ENCODE measurements at regions not wholly inside any gene's neighbourhood (a gene's known extent, or its start where the extent isn't known, plus 50 kb on each side); places are given as distances from the start of the nearest gene placed in this dataset.

GRCh38 chr9:1311462-1312042 is 261.4 kb downstream of the DMRT2 start:
- DNase-seq (ENCODE audit: extremely low spot score, insufficient read length, low read depth) (no peak), FAIRE-seq (no peak)

DNA sequence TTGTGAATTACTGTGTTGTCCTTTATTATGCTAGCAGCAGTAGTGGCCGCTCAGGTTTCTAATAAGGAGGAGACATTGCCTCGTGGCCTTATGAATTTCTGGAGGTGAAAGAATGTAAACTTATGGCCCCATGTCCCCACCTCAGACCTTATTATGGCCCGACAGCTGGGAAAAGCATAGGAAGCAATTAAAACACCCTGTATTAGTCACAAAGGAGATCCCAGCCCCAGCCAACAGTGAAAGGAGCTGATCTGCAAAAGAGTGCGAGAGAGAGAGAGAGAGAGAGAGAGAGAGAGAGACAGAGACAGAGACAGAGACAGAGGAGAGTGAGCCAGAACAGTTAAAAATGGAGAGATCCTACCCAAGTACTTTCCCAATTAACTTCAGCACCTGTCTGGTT is 269.3 kb downstream of the DMRT2 start:
- DNase-seq (ENCODE audit: extremely low spot score, insufficient read length, low read depth) = no peak
- FAIRE-seq = no peak

DNA sequence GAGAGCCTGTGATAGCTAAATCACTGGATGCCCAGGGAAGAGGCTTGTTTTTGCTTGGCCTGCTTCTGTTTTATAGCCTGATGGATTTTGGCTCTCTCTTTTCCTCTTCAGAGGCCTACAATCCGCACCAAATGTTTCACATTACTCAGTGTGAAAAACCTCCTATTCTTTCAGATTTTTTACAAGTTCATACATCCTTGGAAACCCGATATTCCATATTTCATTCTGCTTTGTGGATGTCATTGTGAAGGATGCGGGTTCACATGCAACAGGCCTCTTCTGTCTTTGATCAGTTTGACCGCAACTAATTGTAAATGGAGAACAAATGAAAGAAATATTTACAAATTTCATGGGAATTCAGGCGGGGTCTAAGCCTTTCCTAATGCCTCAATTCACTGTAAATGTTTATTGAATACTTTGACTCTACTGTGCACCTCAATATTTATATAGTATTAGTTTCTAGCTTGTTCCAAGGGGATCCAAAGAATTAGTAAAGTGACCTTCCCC is 269.9 kb downstream of the DMRT2 start:
- no peak for DNase-seq (ENCODE audit: extremely low spot score, insufficient read length, low read depth)
- no peak for FAIRE-seq

- FAIRE-seq (no peak), DNase-seq (ENCODE audit: extremely low spot score, insufficient read length, low read depth) (no peak)
These were observed 270.5 kb downstream of the DMRT2 start for GRCh38 chr9:1320607-1321195.

DNA sequence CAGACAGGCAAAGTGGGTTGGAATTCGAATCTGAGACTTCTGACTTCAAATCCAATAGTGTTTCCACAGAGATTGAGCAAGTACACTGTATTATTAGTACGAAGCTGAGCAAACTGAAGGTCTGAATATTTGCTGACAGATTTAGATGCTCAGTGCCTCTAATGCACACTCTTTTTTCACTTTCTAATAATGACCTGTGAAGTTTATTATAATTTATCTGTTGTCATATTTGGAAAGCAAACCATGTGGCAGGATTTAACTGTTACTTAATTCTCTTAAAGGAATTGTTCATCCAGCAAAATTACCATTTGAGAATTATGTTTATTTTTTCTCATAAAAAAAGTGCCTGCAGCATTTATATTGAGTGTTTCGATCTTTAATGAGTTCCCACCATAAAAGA is 277.3 kb downstream of the DMRT2 start:
- DNase-seq (ENCODE audit: extremely low spot score, insufficient read length, low read depth) (no peak), FAIRE-seq (no peak)

- FAIRE-seq (no peak), DNase-seq (ENCODE audit: extremely low spot score, insufficient read length, low read depth) (no peak)
These were observed 278.2 kb downstream of the DMRT2 start for GRCh38 chr9:1328341-1328740.

DNA sequence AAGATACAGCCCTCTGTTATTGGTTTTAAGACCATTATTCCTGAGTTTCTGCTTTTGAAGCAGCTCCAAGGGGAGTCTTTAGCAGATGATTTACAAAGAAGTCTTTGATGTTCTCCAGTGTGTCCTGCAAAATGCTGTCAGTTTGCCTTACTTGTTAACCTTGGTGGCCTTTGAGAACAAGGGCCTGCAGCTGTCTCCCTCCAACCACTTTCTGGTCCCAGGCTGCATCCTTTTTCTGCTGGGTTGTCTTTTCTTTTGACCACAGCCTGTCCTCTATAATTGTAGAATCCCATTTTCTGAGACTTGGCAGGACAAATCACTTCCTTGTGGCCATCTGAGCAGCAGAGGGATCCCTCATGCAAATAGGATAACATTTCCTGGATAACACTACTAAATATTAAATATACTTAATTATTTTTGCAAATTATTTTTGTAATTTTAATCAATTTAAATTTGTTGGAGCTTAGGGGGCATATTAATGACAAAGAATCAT is 281.4 kb downstream of the DMRT2 start:
- FAIRE-seq (no peak), DNase-seq (ENCODE audit: extremely low spot score, insufficient read length, low read depth) (no peak)

DNA sequence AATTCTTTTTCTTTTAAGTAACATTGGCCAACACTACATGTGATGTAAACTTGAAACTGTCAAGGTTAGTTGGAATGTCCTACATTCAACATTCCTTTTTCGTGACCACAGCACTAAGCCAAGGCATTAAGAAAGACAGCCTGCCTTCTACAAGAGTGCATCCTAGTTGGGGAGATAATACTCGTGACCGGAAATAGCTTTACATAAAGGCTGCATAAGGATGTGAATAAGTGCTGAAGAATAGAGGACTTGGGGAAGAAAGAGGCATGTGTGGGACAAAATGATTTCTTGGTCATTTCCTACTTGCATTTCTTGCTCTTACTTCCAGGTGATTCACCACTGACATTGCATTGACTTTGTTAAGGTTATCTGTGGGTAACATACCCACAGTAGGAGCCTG is 282.0 kb downstream of the DMRT2 start:
- no peak for FAIRE-seq
- no peak for DNase-seq (ENCODE audit: extremely low spot score, insufficient read length, low read depth)

DNA sequence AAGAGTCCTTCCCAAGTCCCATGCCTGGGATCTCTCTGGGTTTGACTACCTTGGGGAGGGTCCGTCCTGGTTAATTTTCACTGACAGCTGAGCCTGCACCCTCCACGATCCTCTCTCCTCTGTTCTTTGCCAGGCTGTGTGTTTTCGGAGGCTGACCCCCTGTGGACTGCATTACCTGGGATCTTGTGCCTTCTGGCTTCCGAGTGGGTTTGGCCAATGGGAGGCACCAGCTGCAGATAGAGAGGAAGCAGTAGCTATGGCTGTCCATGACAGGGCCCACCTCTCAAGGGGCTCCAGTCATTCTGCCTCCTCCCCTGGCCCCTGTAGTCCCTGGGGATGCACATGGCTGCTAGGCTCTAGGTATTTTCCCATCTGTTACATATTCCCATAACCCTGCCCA is 285.0 kb downstream of the DMRT2 start:
- DNase-seq (ENCODE audit: extremely low spot score, insufficient read length, low read depth) (no peak), FAIRE-seq (no peak)

DNA sequence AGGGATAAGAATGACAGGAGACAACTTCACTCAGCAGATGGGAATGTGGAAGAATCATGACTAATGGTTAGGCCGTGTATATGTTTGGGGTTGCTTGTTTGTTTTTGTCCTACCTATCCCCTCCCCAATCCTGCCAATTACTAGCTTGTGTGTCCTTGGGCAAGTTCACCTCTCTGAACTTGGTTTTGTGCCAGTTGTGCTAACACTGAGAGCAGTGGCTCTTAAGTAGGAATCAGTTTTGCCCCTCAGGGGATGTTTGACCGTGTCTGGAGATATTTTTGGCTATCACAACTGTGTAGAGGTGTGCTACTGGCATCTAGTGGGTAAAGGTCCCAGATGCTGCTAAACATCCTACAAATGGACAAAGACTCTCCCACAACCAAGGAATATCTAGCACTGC is 287.0 kb downstream of the DMRT2 start:
- DNase-seq (ENCODE audit: extremely low spot score, insufficient read length, low read depth) (no peak), FAIRE-seq (no peak)

- FAIRE-seq = no peak
These were observed 290.2 kb downstream of the DMRT2 start for GRCh38 chr9:1340390-1340789.

DNA sequence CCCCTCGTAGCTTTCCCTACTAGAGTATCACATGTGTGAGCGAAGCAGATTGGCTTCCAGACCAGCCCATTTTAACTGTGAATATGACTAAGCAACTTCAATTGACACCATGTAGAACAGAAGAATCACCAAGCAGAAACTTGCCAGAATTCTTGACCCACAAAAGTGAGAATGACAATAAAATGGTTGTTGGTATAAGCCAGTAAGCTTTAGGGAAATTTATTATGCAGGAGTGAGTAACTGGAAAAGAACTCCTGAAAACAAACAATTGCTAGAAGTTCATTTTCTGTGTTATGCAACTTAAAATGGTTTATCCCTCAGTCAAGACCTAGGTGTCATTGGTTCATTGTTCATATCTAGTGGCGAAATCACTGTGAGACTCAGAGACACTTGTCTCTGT is 303.1 kb downstream of the DMRT2 start:
- no peak for DNase-seq (ENCODE audit: extremely low spot score, insufficient read length, low read depth)
- FAIRE-seq = no peak

More at GRCh38 chr9:1340390-1340789, 290.2 kb downstream of the DMRT2 start:
- DNase-seq (ENCODE audit: extremely low spot score, insufficient read length, low read depth) = no peak

GRCh38 chr9:1354086-1354485 is 303.9 kb downstream of the DMRT2 start:
- no peak for FAIRE-seq
- no peak for DNase-seq (ENCODE audit: extremely low spot score, insufficient read length, low read depth)

DNA sequence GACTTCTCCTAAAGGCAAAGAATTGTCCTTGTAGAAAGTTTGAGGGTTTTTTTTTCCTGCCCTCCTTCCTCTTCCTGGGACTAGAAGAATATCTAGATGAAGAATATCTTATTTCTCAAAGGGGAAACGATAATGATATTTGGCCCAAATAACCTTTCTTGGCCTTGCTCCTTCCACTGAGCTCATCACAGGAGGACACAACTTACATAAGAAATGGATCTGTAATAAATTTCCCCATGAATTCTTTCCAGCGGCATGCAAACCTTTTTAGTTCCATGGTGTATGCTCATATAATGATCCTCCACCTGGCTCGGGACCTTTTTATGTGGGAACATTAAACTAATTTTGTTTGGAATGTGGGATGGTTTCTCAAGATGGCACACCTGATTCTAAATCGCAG is 304.4 kb downstream of the DMRT2 start:
- FAIRE-seq (no peak), DNase-seq (ENCODE audit: extremely low spot score, insufficient read length, low read depth) (no peak)

GRCh38 chr9:1355656-1356055 is 305.5 kb downstream of the DMRT2 start:
- no peak for FAIRE-seq
- no peak for DNase-seq (ENCODE audit: extremely low spot score, insufficient read length, low read depth)

GRCh38 chr9:1362845-1363244 is 312.7 kb downstream of the DMRT2 start:
- FAIRE-seq = no peak
- DNase-seq (ENCODE audit: extremely low spot score, insufficient read length, low read depth) = no peak

DNA sequence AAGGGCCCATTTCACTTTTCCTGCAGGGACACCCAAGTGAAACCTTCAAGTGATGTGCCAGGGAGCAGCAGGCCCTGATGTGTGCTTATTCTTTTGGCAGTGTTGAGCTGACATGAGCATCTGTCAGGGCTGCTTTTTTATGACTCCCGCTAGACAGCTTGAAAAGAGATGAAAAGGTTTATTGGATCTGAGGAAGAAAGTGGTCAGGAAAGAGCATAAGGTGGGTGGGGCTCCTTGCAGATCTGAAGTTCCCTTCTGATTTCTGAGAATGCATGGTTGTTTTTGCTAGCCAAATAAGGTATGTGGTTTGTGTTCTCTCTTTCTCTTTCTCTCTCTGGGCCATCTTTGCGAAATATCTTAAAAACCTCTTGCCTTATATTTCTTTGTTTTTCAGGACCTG is 316.1 kb downstream of the DMRT2 start:
- FAIRE-seq (no peak), DNase-seq (ENCODE audit: extremely low spot score, insufficient read length, low read depth) (no peak)

- FAIRE-seq (no peak), DNase-seq (ENCODE audit: extremely low spot score, insufficient read length, low read depth) (no peak)
These were observed 319.1 kb downstream of the DMRT2 start for GRCh38 chr9:1369297-1369696.

GRCh38 chr9:1373445-1373844 is 323.3 kb downstream of the DMRT2 start:
- DNase-seq (ENCODE audit: extremely low spot score, insufficient read length, low read depth) (no peak), FAIRE-seq (no peak)

GRCh38 chr9:1383899-1384455 is 333.8 kb downstream of the DMRT2 start:
- no peak for DNase-seq (ENCODE audit: extremely low spot score, insufficient read length, low read depth)
- FAIRE-seq = no peak

DNA sequence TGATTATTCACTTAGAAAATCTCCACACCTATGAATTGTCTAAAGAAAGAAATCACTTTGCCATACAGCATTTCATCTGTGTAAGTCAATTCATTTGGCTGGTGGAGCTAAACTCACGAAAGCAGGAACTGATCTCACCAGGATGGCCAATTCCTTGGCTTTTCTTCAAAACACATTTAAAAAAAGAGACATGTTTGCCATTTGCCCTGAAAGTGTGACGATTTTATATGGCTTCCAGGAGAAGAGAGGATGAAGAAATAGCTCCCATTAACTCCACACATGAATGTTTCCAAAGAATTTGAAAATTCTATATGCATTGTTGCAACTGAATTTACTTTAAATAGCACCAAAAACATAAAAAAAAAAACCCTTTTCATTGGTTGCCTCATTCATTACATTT is 334.7 kb downstream of the DMRT2 start:
- no peak for FAIRE-seq
- no peak for DNase-seq (ENCODE audit: extremely low spot score, insufficient read length, low read depth)

GRCh38 chr9:1386420-1386819 is 336.3 kb downstream of the DMRT2 start:
- DNase-seq (ENCODE audit: extremely low spot score, insufficient read length, low read depth) (no peak), FAIRE-seq (no peak)
